SK-N-SH treated with all-trans-retinoic acid at 6 μM for 48 hours (cell line): ENCODE measurements at regions not wholly inside any gene's neighbourhood (a gene's known extent, or its start where the extent isn't known, plus 50 kb on each side); places are given as distances from the start of the nearest gene placed in this dataset.

Experiments used
- ATAC-seq: fragments of 200-7000 bp; cut with Tn5 transposase; 3 replicates; pipeline ENCODE4 v1.9.1; 2020; ENCODE audit warnings: mild to moderate bottlenecking, moderate library complexity
- ARNTL ChIP-seq: fragments of 450-650 bp; formaldehyde crosslinking; IDR thresholded peaks from 2 replicates; pipeline ENCODE4 v1.5.0; 2020; ENCODE audit warnings: low read depth, mild to moderate bottlenecking, moderate library complexity, borderline replicate concordance
- BACH2 ChIP-seq: fragments of 250-450 bp; sonication (Bioruptor Pico); IDR thresholded peaks from 2 replicates; pipeline ENCODE4 v1.9.0; 2021; ENCODE audit warnings: mild to moderate bottlenecking, borderline replicate concordance
- CREB5 ChIP-seq: fragments of 250-450 bp; sonication (Bioruptor Pico); IDR thresholded peaks from 2 replicates; pipeline ENCODE4 v1.5.1; 2020; ENCODE audit warnings: low read depth, mild to moderate bottlenecking, moderate library complexity
- CSDC2 ChIP-seq: fragments of 250-450 bp; sonication (Bioruptor Pico); IDR thresholded peaks from 2 replicates; pipeline ENCODE4 v1.5.0; 2020; ENCODE audit warnings: mild to moderate bottlenecking, moderate library complexity
- GLIS3 ChIP-seq: fragments of 250-450 bp; sonication (Bioruptor Pico); IDR thresholded peaks from 2 replicates; pipeline ENCODE4 v1.5.0; 2020; ENCODE audit warnings: mild to moderate bottlenecking, moderate library complexity
- ISL1 ChIP-seq: fragments of 250-450 bp; sonication (Bioruptor Pico); IDR thresholded peaks from 2 replicates; pipeline ENCODE4 v2.1.2; 2022; ENCODE audit warnings: mild to moderate bottlenecking, moderate library complexity
- OSR1 ChIP-seq: fragments of 250-450 bp; sonication (Bioruptor Pico); IDR thresholded peaks from 2 replicates; pipeline ENCODE4 v1.8.0; 2022; ENCODE audit warnings: moderate library complexity, mild to moderate bottlenecking, inconsistent platforms
- PATZ1 ChIP-seq: fragments of 250-450 bp; sonication (Bioruptor Pico); IDR thresholded peaks from 2 replicates; pipeline ENCODE4 v1.8.0; 2020; ENCODE audit warnings: mild to moderate bottlenecking, moderate library complexity, borderline replicate concordance
- POU6F1 ChIP-seq: fragments of 250-450 bp; sonication (Bioruptor Pico); IDR thresholded peaks from 2 replicates; pipeline ENCODE4 v1.8.0; 2021; ENCODE audit warnings: low read depth, mild to moderate bottlenecking, moderate library complexity, borderline replicate concordance
- PPARA ChIP-seq: fragments of 250-450 bp; sonication (Bioruptor Pico); IDR thresholded peaks from 2 replicates; pipeline ENCODE4 v1.5.0; 2020; ENCODE audit warnings: mild to moderate bottlenecking, borderline replicate concordance
- RARB ChIP-seq: fragments of 250-450 bp; sonication (Bioruptor Pico); IDR thresholded peaks from 2 replicates; pipeline ENCODE4 v1.8.0; 2021; ENCODE audit warnings: mild to moderate bottlenecking, moderate library complexity
- SNAI2 ChIP-seq: fragments of 250-450 bp; sonication (Bioruptor Pico); IDR thresholded peaks from 2 replicates; pipeline ENCODE4 v1.5.0; 2020; ENCODE audit warnings: mild to moderate bottlenecking, moderate library complexity
- TCF4 ChIP-seq: fragments of 250-450 bp; sonication (Bioruptor Pico); IDR thresholded peaks from 2 replicates; pipeline ENCODE4 v1.8.0; 2021; ENCODE audit warnings: mild to moderate bottlenecking, moderate library complexity, borderline replicate concordance
- TOX ChIP-seq: fragments of 250-450 bp; sonication (Bioruptor Pico); IDR thresholded peaks from 2 replicates; pipeline ENCODE4 v1.8.0; 2021; ENCODE audit warnings: mild to moderate bottlenecking, moderate library complexity, borderline replicate concordance
- ZC3H10 ChIP-seq: fragments of 250-450 bp; sonication (Bioruptor Pico); IDR thresholded peaks from 2 replicates; pipeline ENCODE4 v1.5.1; 2021; ENCODE audit warnings: mild to moderate bottlenecking, moderate library complexity
- ZFP30 ChIP-seq: fragments of 450-650 bp; formaldehyde crosslinking; IDR thresholded peaks from 2 replicates; pipeline ENCODE4 v1.5.0; 2022; ENCODE audit warnings: mild to moderate bottlenecking, moderate library complexity
- ZNF565 ChIP-seq: fragments of 450-650 bp; formaldehyde crosslinking; conservative IDR thresholded peaks from 2 replicates; pipeline ENCODE4 v1.5.0; 2020; ENCODE audit warnings: low read depth, mild to moderate bottlenecking, moderate library complexity
- ZNF70 ChIP-seq: fragments of 450-650 bp; formaldehyde crosslinking; IDR thresholded peaks from 2 replicates; pipeline ENCODE4 v1.5.0; 2020; ENCODE audit warnings: mild to moderate bottlenecking, moderate library complexity
- ZNF8 ChIP-seq: fragments of 450-650 bp; formaldehyde crosslinking; IDR thresholded peaks from 2 replicates; pipeline ENCODE4 v1.5.0; 2020; ENCODE audit warnings: mild to moderate bottlenecking, moderate library complexity
- TF ChIP-seq, protein P1 (sequence below): fragments of 250-450 bp; sonication (Bioruptor Pico); IDR thresholded peaks from 2 replicates; pipeline ENCODE4 v1.5.0; 2020; ENCODE audit warnings: mild to moderate bottlenecking, moderate library complexity

DNA sequence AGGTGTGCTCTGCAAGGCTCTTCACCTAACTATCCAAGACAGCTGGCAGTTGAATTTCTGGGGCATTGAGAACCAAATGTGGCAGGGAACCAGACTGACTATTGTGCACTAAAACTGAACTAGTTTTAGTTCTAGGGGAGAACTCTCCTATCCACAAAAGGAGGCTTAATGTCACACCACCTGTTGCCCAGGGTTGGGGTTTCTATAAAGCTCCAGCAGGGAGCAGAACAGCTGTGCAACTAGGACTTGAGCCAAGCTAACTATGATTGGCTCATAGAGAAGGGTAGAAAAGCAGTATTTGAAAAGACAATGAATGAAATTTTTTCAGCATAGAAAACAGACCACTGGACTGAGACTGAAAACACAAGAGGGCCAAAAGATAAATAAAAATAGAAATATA lies 53.3 kb upstream of the FGGY start:
- TF ChIP-seq SNAI2 (no peak), BACH2 (CRISPR knock-in tag) (no peak), ZFP30 (CRISPR knock-in tag) (no peak), ZNF565 (CRISPR knock-in tag) (no peak), ISL1 (CRISPR knock-in tag) (no peak), ZC3H10 (CRISPR knock-in tag) (no peak), POU6F1 (no peak), CREB5 (CRISPR knock-in tag) (no peak), ZNF70 (CRISPR knock-in tag) (no peak), RARB (no peak), GLIS3 (no peak), PPARA (CRISPR knock-in tag) (no peak), ARNTL (CRISPR knock-in tag) (no peak), ZNF8 (CRISPR knock-in tag) (no peak), TOX (CRISPR knock-in tag) (no peak)
- TF ChIP-seq, protein P1, sequence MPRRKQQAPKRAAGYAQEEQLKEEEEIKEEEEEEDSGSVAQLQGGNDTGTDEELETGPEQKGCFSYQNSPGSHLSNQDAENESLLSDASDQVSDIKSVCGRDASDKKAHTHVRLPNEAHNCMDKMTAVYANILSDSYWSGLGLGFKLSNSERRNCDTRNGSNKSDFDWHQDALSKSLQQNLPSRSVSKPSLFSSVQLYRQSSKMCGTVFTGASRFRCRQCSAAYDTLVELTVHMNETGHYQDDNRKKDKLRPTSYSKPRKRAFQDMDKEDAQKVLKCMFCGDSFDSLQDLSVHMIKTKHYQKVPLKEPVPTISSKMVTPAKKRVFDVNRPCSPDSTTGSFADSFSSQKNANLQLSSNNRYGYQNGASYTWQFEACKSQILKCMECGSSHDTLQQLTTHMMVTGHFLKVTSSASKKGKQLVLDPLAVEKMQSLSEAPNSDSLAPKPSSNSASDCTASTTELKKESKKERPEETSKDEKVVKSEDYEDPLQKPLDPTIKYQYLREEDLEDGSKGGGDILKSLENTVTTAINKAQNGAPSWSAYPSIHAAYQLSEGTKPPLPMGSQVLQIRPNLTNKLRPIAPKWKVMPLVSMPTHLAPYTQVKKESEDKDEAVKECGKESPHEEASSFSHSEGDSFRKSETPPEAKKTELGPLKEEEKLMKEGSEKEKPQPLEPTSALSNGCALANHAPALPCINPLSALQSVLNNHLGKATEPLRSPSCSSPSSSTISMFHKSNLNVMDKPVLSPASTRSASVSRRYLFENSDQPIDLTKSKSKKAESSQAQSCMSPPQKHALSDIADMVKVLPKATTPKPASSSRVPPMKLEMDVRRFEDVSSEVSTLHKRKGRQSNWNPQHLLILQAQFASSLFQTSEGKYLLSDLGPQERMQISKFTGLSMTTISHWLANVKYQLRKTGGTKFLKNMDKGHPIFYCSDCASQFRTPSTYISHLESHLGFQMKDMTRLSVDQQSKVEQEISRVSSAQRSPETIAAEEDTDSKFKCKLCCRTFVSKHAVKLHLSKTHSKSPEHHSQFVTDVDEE (CRISPR knock-in tag), result no peak
- ATAC-seq, result no peak

- TF ChIP-seq ZNF8 (CRISPR knock-in tag) (no peak), OSR1 (CRISPR knock-in tag) (no peak), POU6F1 (no peak), ZFP30 (CRISPR knock-in tag) (no peak), SNAI2 (no peak), PATZ1 (CRISPR knock-in tag) (no peak), ZC3H10 (CRISPR knock-in tag) (no peak), TCF4 (CRISPR knock-in tag) (no peak), ISL1 (CRISPR knock-in tag) (no peak), BACH2 (CRISPR knock-in tag) (no peak), TOX (CRISPR knock-in tag) (no peak), GLIS3 (no peak), CSDC2 (CRISPR knock-in tag) (no peak), CREB5 (CRISPR knock-in tag) (no peak)
- TF ChIP-seq, protein P1 (CRISPR knock-in tag), result no peak
- no peak for ATAC-seq
These were observed 52.9 kb upstream of the FGGY start for GRCh38 chr1:59243978-59244377.
